ENCODE measurements at regions not wholly inside any gene's neighbourhood (a gene's known extent, or its start where the extent isn't known, plus 50 kb on each side); places are given as distances from the start of the nearest gene placed in this dataset.

- H3K36me3 Mint-ChIP-seq (ENCODE audit: insufficient read depth, unreplicated experiment) = no peaks in the 10 kb centered on the region
- intact Hi-C loops (cut with micrococcal nuclease; ENCODE audit: unreplicated experiment) = no loop called here
- no TSS peak for BruUV-seq (replicated peaks)
- ChIA-PET POLR2A (no interaction called here), CTCF (no interaction called here)
- no peaks in the 10 kb centered on the region for H3K27me3 ChIP-seq (replicated peaks; ENCODE audit: control insufficient read depth, insufficient read depth, low read length)
- H3K4me1 ChIP-seq = no peaks in the 10 kb centered on the region
- H3K9me3 ChIP-seq = no peaks in the 10 kb centered on the region
- TF ChIP-seq, protein P1, sequence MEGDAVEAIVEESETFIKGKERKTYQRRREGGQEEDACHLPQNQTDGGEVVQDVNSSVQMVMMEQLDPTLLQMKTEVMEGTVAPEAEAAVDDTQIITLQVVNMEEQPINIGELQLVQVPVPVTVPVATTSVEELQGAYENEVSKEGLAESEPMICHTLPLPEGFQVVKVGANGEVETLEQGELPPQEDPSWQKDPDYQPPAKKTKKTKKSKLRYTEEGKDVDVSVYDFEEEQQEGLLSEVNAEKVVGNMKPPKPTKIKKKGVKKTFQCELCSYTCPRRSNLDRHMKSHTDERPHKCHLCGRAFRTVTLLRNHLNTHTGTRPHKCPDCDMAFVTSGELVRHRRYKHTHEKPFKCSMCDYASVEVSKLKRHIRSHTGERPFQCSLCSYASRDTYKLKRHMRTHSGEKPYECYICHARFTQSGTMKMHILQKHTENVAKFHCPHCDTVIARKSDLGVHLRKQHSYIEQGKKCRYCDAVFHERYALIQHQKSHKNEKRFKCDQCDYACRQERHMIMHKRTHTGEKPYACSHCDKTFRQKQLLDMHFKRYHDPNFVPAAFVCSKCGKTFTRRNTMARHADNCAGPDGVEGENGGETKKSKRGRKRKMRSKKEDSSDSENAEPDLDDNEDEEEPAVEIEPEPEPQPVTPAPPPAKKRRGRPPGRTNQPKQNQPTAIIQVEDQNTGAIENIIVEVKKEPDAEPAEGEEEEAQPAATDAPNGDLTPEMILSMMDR (IDR thresholded peaks at IDR 0.05; ENCODE audit: insufficient read depth in 1 of 2, low read depth in 1 of 2, low read length in 1 of 2, severe bottlenecking in 1 of 2, unreplicated experiment in 1 of 2) = no peak
- H3K9me3 Mint-ChIP-seq (ENCODE audit: unreplicated experiment) = no peaks in the 10 kb centered on the region
- no peak for DNase-seq
- no peaks in the 10 kb centered on the region for H3K36me3 ChIP-seq (ENCODE audit: control insufficient read depth, insufficient read depth, low read length)
- H3K27me3 Mint-ChIP-seq (ENCODE audit: insufficient read depth, unreplicated experiment) = peaks cover 1% of the 10 kb centered on the region
- no peak overlapping the region for H3K4me3 ChIP-seq (ENCODE audit: low read depth, low read length)
- H3K4me3 Mint-ChIP-seq (ENCODE audit: unreplicated experiment) = no peak overlapping the region
- H3K4me1 Mint-ChIP-seq (ENCODE audit: low read depth, unreplicated experiment) = no peaks in the 10 kb centered on the region
- no peak overlapping the region for H3K27ac Mint-ChIP-seq (ENCODE audit: unreplicated experiment)
Measured at GRCh38 chr7:53431901-53432300, 396.5 kb downstream of the POM121L12 start.

GRCh38 chr7:53437336-53437735, 401.9 kb downstream of the POM121L12 start:
- no TSS peak for BruUV-seq (replicated peaks)
- no peaks in the 10 kb centered on the region for H3K9me3 ChIP-seq
- Mint-ChIP-seq H3K27ac (ENCODE audit: unreplicated experiment) (no peak overlapping the region), H3K4me1 (ENCODE audit: low read depth, unreplicated experiment) (no peaks in the 10 kb centered on the region), H3K9me3 (ENCODE audit: unreplicated experiment) (no peaks in the 10 kb centered on the region), H3K4me3 (ENCODE audit: unreplicated experiment) (no peak overlapping the region), H3K27me3 (ENCODE audit: insufficient read depth, unreplicated experiment) (peaks cover 3% of the 10 kb centered on the region), H3K36me3 (ENCODE audit: insufficient read depth, unreplicated experiment) (no peaks in the 10 kb centered on the region)
- intact Hi-C loops (cut with micrococcal nuclease; ENCODE audit: unreplicated experiment) = no loop called here
- DNase-seq = no peak
- H3K36me3 ChIP-seq (ENCODE audit: control insufficient read depth, insufficient read depth, low read length) = no peaks in the 10 kb centered on the region
- H3K4me1 ChIP-seq = no peaks in the 10 kb centered on the region
- POLR2A ChIA-PET = no interaction called here
- H3K27me3 ChIP-seq (replicated peaks; ENCODE audit: control insufficient read depth, insufficient read depth, low read length) = no peaks in the 10 kb centered on the region
- TF ChIP-seq, protein P1 (IDR thresholded peaks at IDR 0.05; ENCODE audit: insufficient read depth in 1 of 2, low read depth in 1 of 2, low read length in 1 of 2, severe bottlenecking in 1 of 2, unreplicated experiment in 1 of 2) = no peak
- CTCF ChIA-PET = no interaction called here
- no peak overlapping the region for H3K4me3 ChIP-seq (ENCODE audit: low read depth, low read length)

GRCh38 chr7:53446170-53446569, 410.7 kb downstream of the POM121L12 start:
- ChIA-PET POLR2A (no interaction called here), CTCF (no interaction called here)
- H3K4me3 ChIP-seq (ENCODE audit: low read depth, low read length) = no peak overlapping the region
- Mint-ChIP-seq H3K4me1 (ENCODE audit: low read depth, unreplicated experiment) (no peaks in the 10 kb centered on the region), H3K27ac (ENCODE audit: unreplicated experiment) (no peak overlapping the region), H3K27me3 (ENCODE audit: insufficient read depth, unreplicated experiment) (peaks cover 2% of the 10 kb centered on the region), H3K36me3 (ENCODE audit: insufficient read depth, unreplicated experiment) (no peaks in the 10 kb centered on the region), H3K9me3 (ENCODE audit: unreplicated experiment) (no peaks in the 10 kb centered on the region), H3K4me3 (ENCODE audit: unreplicated experiment) (no peak overlapping the region)
- H3K4me1 ChIP-seq = no peaks in the 10 kb centered on the region
- DNase-seq = no peak
- TF ChIP-seq, protein P1 (IDR thresholded peaks at IDR 0.05; ENCODE audit: insufficient read depth in 1 of 2, low read depth in 1 of 2, low read length in 1 of 2, severe bottlenecking in 1 of 2, unreplicated experiment in 1 of 2) = no peak
- intact Hi-C loops (cut with micrococcal nuclease; ENCODE audit: unreplicated experiment) = no loop called here
- H3K36me3 ChIP-seq (ENCODE audit: control insufficient read depth, insufficient read depth, low read length) = no peaks in the 10 kb centered on the region
- H3K27me3 ChIP-seq (replicated peaks; ENCODE audit: control insufficient read depth, insufficient read depth, low read length) = no peaks in the 10 kb centered on the region
- BruUV-seq (replicated peaks) = no TSS peak
- H3K9me3 ChIP-seq = no peaks in the 10 kb centered on the region

Data from Caco-2 (cell line).